WTC11 (cell line): ENCODE measurements at regions not wholly inside any gene's neighbourhood (a gene's known extent, or its start where the extent isn't known, plus 50 kb on each side); places are given as distances from the start of the nearest gene placed in this dataset.

Source experiments
- ATAC-seq: fragments of 200-7000 bp; cut with Tn5 transposase; 2 replicates; pipeline ENCODE4 v1.10.0; 2021; ENCODE audit warnings: mild to moderate bottlenecking, moderate library complexity
- CTCF ChIA-PET: fragments of 300-600 bp; sonication (Branson Sonifier 250); formaldehyde crosslinking; loops from one replicate; lab custom pipeline; 2021; ENCODE audit warnings: antibody characterized with exemption; lab: Charles Lee
- POLR2A ChIA-PET: fragments of 350-600 bp; sonication (Branson Sonifier 250); formaldehyde crosslinking; loops from one replicate; lab custom pipeline; 2021; ENCODE audit warnings: antibody characterized with exemption; lab: Charles Lee
- DNase-seq: peaks from one replicate; pipeline ENCODE4 v3.0.0; 2021; ENCODE audit warnings: low spot score
- H3K27ac Mint-ChIP-seq: 2 replicates; pipeline ENCODE4 v1.8.0; 2021; ENCODE audit warnings: mixed read lengths
- H3K27me3 Mint-ChIP-seq: 2 replicates; pipeline ENCODE4 v1.8.0; 2021; ENCODE audit warnings: low read depth, mild to moderate bottlenecking, moderate library complexity, mixed read lengths
- H3K36me3 Mint-ChIP-seq: 2 replicates; pipeline ENCODE4 v1.8.0; 2021; ENCODE audit warnings: mixed read lengths
- H3K4me1 Mint-ChIP-seq: 2 replicates; pipeline ENCODE4 v1.8.0; 2022; ENCODE audit warnings: mixed read lengths
- H3K4me3 Mint-ChIP-seq: 2 replicates; pipeline ENCODE4 v1.8.0; 2021; ENCODE audit warnings: mild to moderate bottlenecking, moderate library complexity, mixed read lengths
- H3K9me3 Mint-ChIP-seq: 2 replicates; pipeline ENCODE4 v1.8.0; 2021; ENCODE audit warnings: mixed read lengths
- ATF3 ChIP-seq: sonication (generic); formaldehyde crosslinking; conservative IDR thresholded peaks from 2 replicates; pipeline ENCODE4 v1.8.1; 2022; ENCODE audit warnings: mild to moderate bottlenecking, missing genetic modification reagents
- CREB1 ChIP-seq: sonication (generic); formaldehyde crosslinking; IDR thresholded peaks from 2 replicates; pipeline ENCODE4 v1.8.0; 2023; ENCODE audit warnings: mild to moderate bottlenecking, missing genetic modification reagents
- ESRRA ChIP-seq: sonication (generic); formaldehyde crosslinking; IDR thresholded peaks from 2 replicates; pipeline ENCODE4 v1.8.1; 2022; ENCODE audit warnings: mild to moderate bottlenecking, missing genetic modification reagents, borderline replicate concordance
- FOXJ3 ChIP-seq: sonication (generic); formaldehyde crosslinking; IDR thresholded peaks from 2 replicates; pipeline ENCODE4 v1.9.0; 2021; ENCODE audit warnings: missing genetic modification reagents, mild to moderate bottlenecking, borderline replicate concordance
- HMGA2 ChIP-seq: fragments of 250-450 bp; sonication (Bioruptor Pico); IDR thresholded peaks from 2 replicates; pipeline ENCODE4 v1.4.0; 2021; ENCODE audit warnings: mild to moderate bottlenecking, moderate library complexity
- KAT7 ChIP-seq: sonication (generic); formaldehyde crosslinking; IDR thresholded peaks from 2 replicates; pipeline ENCODE4 v1.8.1; 2023; ENCODE audit warnings: missing genetic modification reagents, mild to moderate bottlenecking, borderline replicate concordance
- MLX ChIP-seq: sonication (generic); formaldehyde crosslinking; IDR thresholded peaks from 2 replicates; pipeline ENCODE4 v1.8.1; 2023; ENCODE audit warnings: mild to moderate bottlenecking, missing genetic modification reagents, moderate library complexity
- OVOL2 ChIP-seq: fragments of 250-450 bp; sonication (Bioruptor Pico); IDR thresholded peaks from 2 replicates; pipeline ENCODE4 v1.9.0; 2021; ENCODE audit warnings: mild to moderate bottlenecking, borderline replicate concordance
- RELA ChIP-seq: sonication (generic); formaldehyde crosslinking; IDR thresholded peaks from 2 replicates; pipeline ENCODE4 v1.8.1; 2022; ENCODE audit warnings: missing genetic modification reagents, mild to moderate bottlenecking, borderline replicate concordance
- SMAD4 ChIP-seq: sonication (generic); formaldehyde crosslinking; IDR thresholded peaks from 2 replicates; pipeline ENCODE4 v1.8.0; 2022; ENCODE audit warnings: mild to moderate bottlenecking, missing genetic modification reagents
- TP53 ChIP-seq: sonication (generic); formaldehyde crosslinking; IDR thresholded peaks from 2 replicates; pipeline ENCODE4 v1.8.1; 2023; ENCODE audit warnings: mild to moderate bottlenecking, missing genetic modification reagents
- ZNF232 ChIP-seq: sonication (generic); formaldehyde crosslinking; IDR thresholded peaks from 2 replicates; pipeline ENCODE4 v1.8.0; 2022; ENCODE audit warnings: mild to moderate bottlenecking, missing genetic modification reagents
- ZNF281 ChIP-seq: sonication (generic); formaldehyde crosslinking; IDR thresholded peaks from 2 replicates; pipeline ENCODE4 v1.8.0; 2023; ENCODE audit warnings: mild to moderate bottlenecking, missing genetic modification reagents
- TF ChIP-seq, protein P1 (sequence below): sonication (generic); formaldehyde crosslinking; IDR thresholded peaks from 2 replicates; pipeline ENCODE4 v1.8.0; 2022; ENCODE audit warnings: mild to moderate bottlenecking, missing genetic modification reagents
- TF ChIP-seq, protein P2 (sequence below): sonication (generic); formaldehyde crosslinking; IDR thresholded peaks from 2 replicates; pipeline ENCODE4 v1.8.1; 2022; ENCODE audit warnings: low read depth, missing genetic modification reagents, borderline replicate concordance
- TF ChIP-seq, protein P3 (sequence below): fragments of 250-450 bp; sonication (Bioruptor Pico); IDR thresholded peaks from 2 replicates; pipeline ENCODE4 v2.1.2; 2022; ENCODE audit warnings: mild to moderate bottlenecking, moderate library complexity
- TF ChIP-seq, protein P4 (sequence below): fragments of 250-450 bp; sonication (Bioruptor Pico); IDR thresholded peaks from 2 replicates; pipeline ENCODE4 v1.9.0; 2021; ENCODE audit warnings: moderate library complexity, mild to moderate bottlenecking, inconsistent platforms, borderline replicate concordance
- TF ChIP-seq, protein P5 (sequence below): sonication (generic); formaldehyde crosslinking; conservative IDR thresholded peaks from 2 replicates; pipeline ENCODE4 v1.8.1; 2023; ENCODE audit warnings: mild to moderate bottlenecking, low read depth, missing genetic modification reagents, moderate library complexity
- TF ChIP-seq, protein P6 (sequence below): fragments of 250-450 bp; sonication (Bioruptor Pico); IDR thresholded peaks from 2 replicates; pipeline ENCODE4 v1.9.0; 2021; ENCODE audit warnings: mild to moderate bottlenecking

- ATAC-seq (no peak), DNase-seq (no peak)
- POLR2A ChIA-PET, result no interaction called here
- no peaks in the 10 kb centered on the region for H3K36me3 Mint-ChIP-seq
- no peaks in the 10 kb centered on the region for H3K9me3 Mint-ChIP-seq
- no peak overlapping the region for H3K27ac Mint-ChIP-seq
- no peaks in the 10 kb centered on the region for H3K27me3 Mint-ChIP-seq
- no peak overlapping the region for H3K4me3 Mint-ChIP-seq
- TF ChIP-seq TP53 (CRISPR knock-in tag) (no peak), ESRRA (CRISPR knock-in tag) (no peak), SMAD4 (CRISPR knock-in tag) (no peak), ZNF281 (CRISPR knock-in tag) (no peak), HMGA2 (CRISPR knock-in tag) (no peak), OVOL2 (CRISPR knock-in tag) (no peak)
- TF ChIP-seq, protein P1, sequence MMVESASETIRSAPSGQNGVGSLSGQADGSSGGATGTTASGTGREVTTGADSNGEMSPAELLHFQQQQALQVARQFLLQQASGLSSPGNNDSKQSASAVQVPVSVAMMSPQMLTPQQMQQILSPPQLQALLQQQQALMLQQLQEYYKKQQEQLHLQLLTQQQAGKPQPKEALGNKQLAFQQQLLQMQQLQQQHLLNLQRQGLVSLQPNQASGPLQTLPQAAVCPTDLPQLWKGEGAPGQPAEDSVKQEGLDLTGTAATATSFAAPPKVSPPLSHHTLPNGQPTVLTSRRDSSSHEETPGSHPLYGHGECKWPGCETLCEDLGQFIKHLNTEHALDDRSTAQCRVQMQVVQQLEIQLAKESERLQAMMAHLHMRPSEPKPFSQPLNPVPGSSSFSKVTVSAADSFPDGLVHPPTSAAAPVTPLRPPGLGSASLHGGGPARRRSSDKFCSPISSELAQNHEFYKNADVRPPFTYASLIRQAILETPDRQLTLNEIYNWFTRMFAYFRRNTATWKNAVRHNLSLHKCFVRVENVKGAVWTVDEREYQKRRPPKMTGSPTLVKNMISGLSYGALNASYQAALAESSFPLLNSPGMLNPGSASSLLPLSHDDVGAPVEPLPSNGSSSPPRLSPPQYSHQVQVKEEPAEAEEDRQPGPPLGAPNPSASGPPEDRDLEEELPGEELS, result no peak
- TF ChIP-seq, protein P2, sequence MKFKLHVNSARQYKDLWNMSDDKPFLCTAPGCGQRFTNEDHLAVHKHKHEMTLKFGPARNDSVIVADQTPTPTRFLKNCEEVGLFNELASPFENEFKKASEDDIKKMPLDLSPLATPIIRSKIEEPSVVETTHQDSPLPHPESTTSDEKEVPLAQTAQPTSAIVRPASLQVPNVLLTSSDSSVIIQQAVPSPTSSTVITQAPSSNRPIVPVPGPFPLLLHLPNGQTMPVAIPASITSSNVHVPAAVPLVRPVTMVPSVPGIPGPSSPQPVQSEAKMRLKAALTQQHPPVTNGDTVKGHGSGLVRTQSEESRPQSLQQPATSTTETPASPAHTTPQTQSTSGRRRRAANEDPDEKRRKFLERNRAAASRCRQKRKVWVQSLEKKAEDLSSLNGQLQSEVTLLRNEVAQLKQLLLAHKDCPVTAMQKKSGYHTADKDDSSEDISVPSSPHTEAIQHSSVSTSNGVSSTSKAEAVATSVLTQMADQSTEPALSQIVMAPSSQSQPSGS (CRISPR knock-in tag), result no peak
- CTCF ChIA-PET, result no interaction called here
- peaks cover 4% of the 10 kb centered on the region; the same call in 1 of the 2 replicates for H3K4me1 Mint-ChIP-seq
These were observed 66.4 kb downstream of the ATOH1 start for GRCh38 chr4:93894995-93895394.

DNA sequence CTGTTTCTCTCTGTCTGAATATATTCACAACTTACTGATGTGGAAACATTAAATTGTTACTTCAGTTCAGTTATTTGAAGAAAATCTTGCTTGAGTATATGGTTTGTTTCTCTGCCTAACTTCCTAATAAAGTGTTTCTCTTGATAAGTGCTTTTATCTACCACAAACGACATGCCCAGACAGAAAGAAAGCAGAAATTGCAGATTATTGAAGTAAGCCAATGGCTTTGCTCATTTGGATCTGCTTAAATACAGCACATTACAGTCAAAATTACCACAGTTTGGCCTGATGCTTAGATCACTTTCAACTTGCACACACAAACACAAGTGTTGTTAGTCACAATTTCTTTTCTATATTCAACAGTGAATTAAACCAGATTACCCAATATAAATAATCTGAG, 68.0 kb downstream of the ATOH1 start:
- ChIA-PET CTCF (no interaction called here), POLR2A (no interaction called here)
- no peak for DNase-seq
- Mint-ChIP-seq H3K27ac (no peak overlapping the region), H3K4me1 (peaks cover 4% of the 10 kb centered on the region; the same call in 1 of the 2 replicates), H3K4me3 (no peak overlapping the region), H3K27me3 (no peaks in the 10 kb centered on the region), H3K36me3 (no peaks in the 10 kb centered on the region), H3K9me3 (no peaks in the 10 kb centered on the region)
- TF ChIP-seq KAT7 (CRISPR knock-in tag) (no peak), ATF3 (CRISPR knock-in tag) (no peak), ZNF232 (no peak)
- TF ChIP-seq, protein P3, sequence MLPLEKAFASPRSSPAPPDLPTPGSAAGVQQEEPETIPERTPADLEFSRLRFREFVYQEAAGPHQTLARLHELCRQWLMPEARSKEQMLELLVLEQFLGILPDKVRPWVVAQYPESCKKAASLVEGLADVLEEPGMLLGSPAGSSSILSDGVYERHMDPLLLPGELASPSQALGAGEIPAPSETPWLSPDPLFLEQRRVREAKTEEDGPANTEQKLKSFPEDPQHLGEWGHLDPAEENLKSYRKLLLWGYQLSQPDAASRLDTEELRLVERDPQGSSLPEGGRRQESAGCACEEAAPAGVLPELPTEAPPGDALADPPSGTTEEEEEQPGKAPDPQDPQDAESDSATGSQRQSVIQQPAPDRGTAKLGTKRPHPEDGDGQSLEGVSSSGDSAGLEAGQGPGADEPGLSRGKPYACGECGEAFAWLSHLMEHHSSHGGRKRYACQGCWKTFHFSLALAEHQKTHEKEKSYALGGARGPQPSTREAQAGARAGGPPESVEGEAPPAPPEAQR, result no peak
- TF ChIP-seq, protein P4, sequence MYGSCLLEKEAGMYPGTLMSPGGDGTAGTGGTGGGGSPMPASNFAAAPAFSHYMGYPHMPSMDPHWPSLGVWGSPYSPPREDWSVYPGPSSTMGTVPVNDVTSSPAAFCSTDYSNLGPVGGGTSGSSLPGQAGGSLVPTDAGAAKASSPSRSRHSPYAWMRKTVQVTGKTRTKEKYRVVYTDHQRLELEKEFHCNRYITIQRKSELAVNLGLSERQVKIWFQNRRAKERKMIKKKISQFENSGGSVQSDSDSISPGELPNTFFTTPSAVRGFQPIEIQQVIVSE, result no peak
- no peak for ATAC-seq

GRCh38 chr4:93897559-93897958, 69.0 kb downstream of the ATOH1 start:
- no peak for ATAC-seq
- no peaks in the 10 kb centered on the region for H3K9me3 Mint-ChIP-seq
- CTCF ChIA-PET, result interaction anchor here (1.3 kb wide), 1 partner anchor 179 kb away, joined by 3 read pairs; no protein-coding TSS in a partner anchor
- TF ChIP-seq, protein P5, sequence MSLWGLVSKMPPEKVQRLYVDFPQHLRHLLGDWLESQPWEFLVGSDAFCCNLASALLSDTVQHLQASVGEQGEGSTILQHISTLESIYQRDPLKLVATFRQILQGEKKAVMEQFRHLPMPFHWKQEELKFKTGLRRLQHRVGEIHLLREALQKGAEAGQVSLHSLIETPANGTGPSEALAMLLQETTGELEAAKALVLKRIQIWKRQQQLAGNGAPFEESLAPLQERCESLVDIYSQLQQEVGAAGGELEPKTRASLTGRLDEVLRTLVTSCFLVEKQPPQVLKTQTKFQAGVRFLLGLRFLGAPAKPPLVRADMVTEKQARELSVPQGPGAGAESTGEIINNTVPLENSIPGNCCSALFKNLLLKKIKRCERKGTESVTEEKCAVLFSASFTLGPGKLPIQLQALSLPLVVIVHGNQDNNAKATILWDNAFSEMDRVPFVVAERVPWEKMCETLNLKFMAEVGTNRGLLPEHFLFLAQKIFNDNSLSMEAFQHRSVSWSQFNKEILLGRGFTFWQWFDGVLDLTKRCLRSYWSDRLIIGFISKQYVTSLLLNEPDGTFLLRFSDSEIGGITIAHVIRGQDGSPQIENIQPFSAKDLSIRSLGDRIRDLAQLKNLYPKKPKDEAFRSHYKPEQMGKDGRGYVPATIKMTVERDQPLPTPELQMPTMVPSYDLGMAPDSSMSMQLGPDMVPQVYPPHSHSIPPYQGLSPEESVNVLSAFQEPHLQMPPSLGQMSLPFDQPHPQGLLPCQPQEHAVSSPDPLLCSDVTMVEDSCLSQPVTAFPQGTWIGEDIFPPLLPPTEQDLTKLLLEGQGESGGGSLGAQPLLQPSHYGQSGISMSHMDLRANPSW, result no peak
- TF ChIP-seq RELA (CRISPR knock-in tag), result no peak
- TF ChIP-seq, protein P6, sequence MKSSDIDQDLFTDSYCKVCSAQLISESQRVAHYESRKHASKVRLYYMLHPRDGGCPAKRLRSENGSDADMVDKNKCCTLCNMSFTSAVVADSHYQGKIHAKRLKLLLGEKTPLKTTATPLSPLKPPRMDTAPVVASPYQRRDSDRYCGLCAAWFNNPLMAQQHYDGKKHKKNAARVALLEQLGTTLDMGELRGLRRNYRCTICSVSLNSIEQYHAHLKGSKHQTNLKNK (CRISPR knock-in tag), result no peak
- TF ChIP-seq CREB1, result no peak
- TF ChIP-seq MLX (CRISPR knock-in tag), result no peak
- TF ChIP-seq FOXJ3, result no peak
- TF ChIP-seq SMAD4 (CRISPR knock-in tag), result no peak

More at GRCh38 chr4:93897559-93897958, 69.0 kb downstream of the ATOH1 start:
- H3K4me3 Mint-ChIP-seq, result no peak overlapping the region
- POLR2A ChIA-PET, result no interaction called here
- no peaks in the 10 kb centered on the region for H3K36me3 Mint-ChIP-seq
- H3K27ac Mint-ChIP-seq, result no peak overlapping the region
- peaks cover 4% of the 10 kb centered on the region; the same call in 1 of the 2 replicates for H3K4me1 Mint-ChIP-seq
- DNase-seq, result no peak
- no peaks in the 10 kb centered on the region for H3K27me3 Mint-ChIP-seq
